ENCODE measurements at regions not wholly inside any gene's neighbourhood (a gene's known extent, or its start where the extent isn't known, plus 50 kb on each side); places are given as distances from the start of the nearest gene placed in this dataset.
"Not testable (repeated sequence)": the region's sequence is repeated elsewhere in the genome, so short reads cannot be mapped to it uniquely, and the experiment has no call there.

DNA sequence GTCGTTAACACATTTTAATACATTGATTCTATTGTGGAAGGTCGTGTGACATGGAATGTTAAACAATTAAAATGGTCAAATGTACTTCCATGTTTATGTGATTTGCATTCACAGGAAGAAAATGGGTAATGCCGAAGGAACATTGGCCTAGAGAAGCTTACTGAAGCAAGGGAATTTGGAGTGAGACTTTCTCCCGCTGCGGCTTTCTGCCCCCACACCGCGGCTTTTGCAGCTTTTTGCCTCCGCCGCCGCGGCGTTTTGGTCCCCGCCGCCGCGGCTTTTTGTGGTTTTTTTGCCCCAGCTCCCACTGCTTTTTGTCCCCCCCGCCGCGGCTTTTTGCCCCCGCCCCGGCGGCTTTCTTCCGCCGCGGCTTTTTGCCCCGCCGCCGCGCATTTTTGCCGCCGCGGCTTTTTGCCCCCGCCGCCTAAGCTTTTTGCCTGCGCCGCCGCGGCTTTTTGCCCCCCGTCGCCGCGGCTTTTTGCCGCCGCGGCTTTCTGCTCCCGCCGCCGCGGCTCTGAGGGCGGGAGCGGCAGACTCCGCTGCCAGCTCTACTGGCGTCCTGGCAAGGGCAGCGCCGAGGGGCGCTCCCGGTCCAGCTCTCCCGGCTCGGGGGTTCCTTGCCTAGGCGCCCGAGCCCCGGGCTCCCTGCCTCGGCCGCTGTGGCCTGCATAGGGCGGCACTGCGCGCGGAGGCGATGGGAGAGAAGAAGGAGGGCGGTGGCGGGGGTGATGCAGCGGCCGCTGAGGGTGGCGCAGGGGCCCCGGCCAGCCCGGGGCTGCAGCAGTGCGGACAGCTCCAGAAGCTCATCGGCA is 225.5 kb upstream of the VKORC1L1 start:
- not testable (repeated sequence) for H3K4me1 ChIP-seq (ENCODE audit: control insufficient read depth, insufficient read depth, low read length); H3K36me3 ChIP-seq (ENCODE audit: control insufficient read depth, insufficient read depth, low read length); H3K9me3 ChIP-seq (ENCODE audit: control insufficient read depth, low read length); H3K9ac ChIP-seq (ENCODE audit: low read length); H3K27me3 ChIP-seq (ENCODE audit: control insufficient read depth, insufficient read depth, low read length); H3K4me3 ChIP-seq (ENCODE audit: low read length)

GRCh38 chr7:65651174-65651573 is 221.7 kb upstream of the VKORC1L1 start:
- H3K9ac ChIP-seq (ENCODE audit: low read length); H3K4me1 ChIP-seq (ENCODE audit: control insufficient read depth, insufficient read depth, low read length); H3K36me3 ChIP-seq (ENCODE audit: control insufficient read depth, insufficient read depth, low read length); H3K9me3 ChIP-seq (ENCODE audit: control insufficient read depth, low read length); H3K27me3 ChIP-seq (ENCODE audit: control insufficient read depth, insufficient read depth, low read length); H3K4me3 ChIP-seq (ENCODE audit: low read length): not testable (repeated sequence)

DNA sequence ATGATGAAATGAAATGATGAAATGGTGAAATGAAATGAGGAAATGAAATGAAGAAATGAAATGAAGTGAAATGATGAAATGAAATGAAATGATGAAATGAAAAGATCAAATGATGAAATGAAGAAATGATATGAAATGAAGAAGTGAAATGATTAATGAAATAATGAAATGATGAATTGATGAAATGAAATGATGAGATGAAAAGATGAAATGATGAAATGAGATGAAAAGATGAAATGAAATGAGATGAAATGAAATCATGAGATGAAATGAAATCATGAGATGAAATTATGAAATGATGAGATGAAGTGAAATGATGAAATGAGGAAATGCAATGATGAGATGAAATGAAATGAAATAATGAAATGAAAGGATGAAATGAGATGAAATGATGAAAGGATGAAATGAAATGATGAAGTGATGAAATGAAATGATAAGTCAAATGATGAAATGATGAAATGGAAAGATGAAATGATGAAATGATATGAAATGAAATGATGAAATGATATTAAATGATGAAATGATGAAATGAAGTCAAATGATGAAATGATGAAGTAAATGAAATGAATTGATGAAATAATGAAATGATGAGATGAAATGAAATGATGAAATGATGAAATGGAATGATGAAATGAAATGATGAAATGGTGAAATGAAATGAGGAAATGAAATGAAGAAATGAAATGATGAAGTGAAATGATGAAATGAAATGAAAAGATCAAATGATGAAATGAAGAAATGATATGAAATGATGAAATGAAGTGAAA is 220.9 kb upstream of the VKORC1L1 start:
- not testable (repeated sequence) for H3K9ac ChIP-seq (ENCODE audit: low read length); H3K9me3 ChIP-seq (ENCODE audit: control insufficient read depth, low read length); H3K36me3 ChIP-seq (ENCODE audit: control insufficient read depth, insufficient read depth, low read length); H3K4me3 ChIP-seq (ENCODE audit: low read length); H3K27me3 ChIP-seq (ENCODE audit: control insufficient read depth, insufficient read depth, low read length); H3K4me1 ChIP-seq (ENCODE audit: control insufficient read depth, insufficient read depth, low read length)

- not testable (repeated sequence) for H3K36me3 ChIP-seq (ENCODE audit: control insufficient read depth, insufficient read depth, low read length); H3K4me3 ChIP-seq (ENCODE audit: low read length); H3K9ac ChIP-seq (ENCODE audit: low read length); H3K9me3 ChIP-seq (ENCODE audit: control insufficient read depth, low read length); H3K27me3 ChIP-seq (ENCODE audit: control insufficient read depth, insufficient read depth, low read length); H3K4me1 ChIP-seq (ENCODE audit: control insufficient read depth, insufficient read depth, low read length)
These were observed 220.2 kb upstream of the VKORC1L1 start for GRCh38 chr7:65652669-65653068.

- not testable (repeated sequence) for H3K36me3 ChIP-seq (ENCODE audit: control insufficient read depth, insufficient read depth, low read length); H3K4me3 ChIP-seq (ENCODE audit: low read length); H3K27me3 ChIP-seq (ENCODE audit: control insufficient read depth, insufficient read depth, low read length); H3K9me3 ChIP-seq (ENCODE audit: control insufficient read depth, low read length); H3K9ac ChIP-seq (ENCODE audit: low read length); H3K4me1 ChIP-seq (ENCODE audit: control insufficient read depth, insufficient read depth, low read length)
These were observed 216.2 kb upstream of the VKORC1L1 start for GRCh38 chr7:65656494-65657188.

DNA sequence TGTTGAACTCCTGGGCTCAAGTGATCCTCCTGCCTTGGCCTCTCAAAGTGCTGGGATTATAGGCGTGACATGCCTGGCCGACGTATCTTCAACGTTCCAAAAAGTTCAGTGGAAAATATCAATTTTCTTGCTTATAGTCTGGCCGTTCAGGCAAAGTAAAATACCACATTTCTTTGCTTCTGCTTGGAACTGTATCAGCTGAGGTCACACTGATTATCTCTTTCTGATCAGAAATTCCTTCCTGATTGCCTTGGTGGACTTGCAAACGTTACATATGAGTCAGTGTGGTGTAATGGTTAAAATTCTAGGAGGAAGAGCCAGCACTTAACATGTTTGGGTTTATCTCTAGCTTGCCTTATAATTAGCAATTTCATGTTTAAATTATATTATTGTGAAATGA is 189.5 kb upstream of the VKORC1L1 start:
- not testable (repeated sequence) for H3K27me3 ChIP-seq (ENCODE audit: control insufficient read depth, insufficient read depth, low read length); H3K36me3 ChIP-seq (ENCODE audit: control insufficient read depth, insufficient read depth, low read length); H3K9me3 ChIP-seq (ENCODE audit: control insufficient read depth, low read length); H3K4me1 ChIP-seq (ENCODE audit: control insufficient read depth, insufficient read depth, low read length); H3K9ac ChIP-seq (ENCODE audit: low read length); H3K4me3 ChIP-seq (ENCODE audit: low read length)

GRCh38 chr7:65699026-65699714 is 173.7 kb upstream of the VKORC1L1 start:
- not testable (repeated sequence) for H3K27me3 ChIP-seq (ENCODE audit: control insufficient read depth, insufficient read depth, low read length); H3K4me1 ChIP-seq (ENCODE audit: control insufficient read depth, insufficient read depth, low read length); H3K9me3 ChIP-seq (ENCODE audit: control insufficient read depth, low read length); H3K9ac ChIP-seq (ENCODE audit: low read length); H3K36me3 ChIP-seq (ENCODE audit: control insufficient read depth, insufficient read depth, low read length); H3K4me3 ChIP-seq (ENCODE audit: low read length)

DNA sequence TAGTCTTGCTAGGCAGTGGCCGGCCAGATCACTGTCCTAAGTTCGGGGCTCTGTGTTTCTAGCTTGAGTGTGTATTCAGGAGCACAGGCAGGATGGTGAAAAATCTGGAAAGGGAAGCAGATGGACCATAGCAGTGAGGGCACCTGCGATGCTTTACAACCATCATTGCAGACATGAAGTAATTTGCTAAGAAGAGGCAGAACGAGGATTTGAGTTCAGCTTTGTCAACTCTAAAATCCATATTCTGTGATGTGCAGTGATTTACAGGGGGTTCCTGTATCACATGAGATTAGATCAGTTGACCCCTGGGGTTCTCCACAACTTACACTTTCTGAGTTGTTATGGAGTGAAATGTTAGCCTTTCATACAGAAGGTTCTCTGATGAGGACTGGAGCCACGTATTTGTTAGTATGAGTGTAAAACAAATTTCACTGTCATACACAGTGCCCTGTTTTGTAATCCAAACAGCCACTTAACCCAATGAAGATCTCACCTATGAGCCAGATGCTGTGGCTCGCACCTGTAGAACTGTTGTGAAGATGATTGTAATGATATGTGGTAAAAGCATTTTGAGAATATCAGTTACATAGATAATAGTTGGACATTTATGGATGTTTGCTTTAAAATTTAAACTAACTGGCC is 173.0 kb upstream of the VKORC1L1 start:
- not testable (repeated sequence) for H3K4me3 ChIP-seq (ENCODE audit: low read length); H3K9me3 ChIP-seq (ENCODE audit: control insufficient read depth, low read length); H3K27me3 ChIP-seq (ENCODE audit: control insufficient read depth, insufficient read depth, low read length); H3K9ac ChIP-seq (ENCODE audit: low read length); H3K36me3 ChIP-seq (ENCODE audit: control insufficient read depth, insufficient read depth, low read length); H3K4me1 ChIP-seq (ENCODE audit: control insufficient read depth, insufficient read depth, low read length)

- H3K36me3 ChIP-seq (ENCODE audit: control insufficient read depth, insufficient read depth, low read length); H3K4me1 ChIP-seq (ENCODE audit: control insufficient read depth, insufficient read depth, low read length); H3K9me3 ChIP-seq (ENCODE audit: control insufficient read depth, low read length); H3K4me3 ChIP-seq (ENCODE audit: low read length); H3K27me3 ChIP-seq (ENCODE audit: control insufficient read depth, insufficient read depth, low read length); H3K9ac ChIP-seq (ENCODE audit: low read length): not testable (repeated sequence)
These were observed 153.6 kb upstream of the VKORC1L1 start for GRCh38 chr7:65719123-65719798.

GRCh38 chr7:65722361-65722792 is 150.5 kb upstream of the VKORC1L1 start:
- Histone ChIP-seq H3K9me3 (ENCODE audit: control insufficient read depth, low read length) (no peaks in the 10 kb centered on the region), H3K4me3 (ENCODE audit: low read length) (no peak overlapping the region), H3K4me1 (ENCODE audit: control insufficient read depth, insufficient read depth, low read length) (no peaks in the 10 kb centered on the region), H3K9ac (ENCODE audit: low read length) (no peak overlapping the region), H3K27me3 (ENCODE audit: control insufficient read depth, insufficient read depth, low read length) (no peaks in the 10 kb centered on the region), H3K36me3 (ENCODE audit: control insufficient read depth, insufficient read depth, low read length) (no peaks in the 10 kb centered on the region)

DNA sequence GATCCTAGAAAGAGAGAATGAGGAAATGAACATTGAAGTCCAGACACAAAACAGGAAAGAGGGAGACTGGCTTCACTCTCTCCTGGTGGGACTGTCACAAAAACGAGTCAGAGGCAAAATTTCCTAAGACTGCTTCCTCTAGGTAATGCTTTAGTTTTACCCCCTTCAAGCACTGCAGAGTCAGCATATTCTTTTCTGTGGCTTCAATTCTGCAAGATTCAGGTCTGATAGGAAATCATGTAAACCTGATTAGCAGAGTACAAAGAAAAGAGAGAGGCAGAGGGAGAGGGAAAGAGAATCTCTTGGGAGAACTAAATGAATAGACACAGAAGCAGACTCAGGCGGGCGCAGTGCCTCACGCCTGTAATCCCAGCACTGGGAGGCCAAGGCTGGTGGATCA is 145.7 kb upstream of the VKORC1L1 start:
- not testable (repeated sequence) for H3K36me3 ChIP-seq (ENCODE audit: control insufficient read depth, insufficient read depth, low read length); H3K9me3 ChIP-seq (ENCODE audit: control insufficient read depth, low read length); H3K4me3 ChIP-seq (ENCODE audit: low read length); H3K4me1 ChIP-seq (ENCODE audit: control insufficient read depth, insufficient read depth, low read length); H3K9ac ChIP-seq (ENCODE audit: low read length); H3K27me3 ChIP-seq (ENCODE audit: control insufficient read depth, insufficient read depth, low read length)

Measured in mucosa of stomach (tissue), 1 donor.